ENCODE measurements at regions not wholly inside any gene's neighbourhood (a gene's known extent, or its start where the extent isn't known, plus 50 kb on each side); places are given as distances from the start of the nearest gene placed in this dataset.

DNA sequence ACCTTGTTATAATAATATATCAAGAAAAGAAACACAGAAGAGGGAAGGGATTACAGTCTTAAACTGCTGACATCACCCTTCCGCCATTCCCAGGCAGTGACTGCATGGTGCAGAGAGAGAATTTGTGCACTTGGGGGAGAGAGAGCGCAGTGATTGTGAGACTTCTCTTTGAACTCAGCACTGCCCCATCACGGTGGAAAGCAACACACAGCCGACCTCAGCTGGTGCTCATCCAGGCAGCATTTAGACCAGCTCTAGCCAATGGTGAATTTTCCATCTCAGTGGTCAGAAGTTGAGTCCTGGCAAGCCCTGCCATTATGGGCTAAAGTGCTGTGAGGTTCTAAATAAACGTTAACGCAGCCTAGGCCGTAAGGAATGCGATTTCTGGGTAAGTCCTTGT, 1681.5 kb downstream of the EFNB2 start:
- TF ChIP-seq, protein P1, sequence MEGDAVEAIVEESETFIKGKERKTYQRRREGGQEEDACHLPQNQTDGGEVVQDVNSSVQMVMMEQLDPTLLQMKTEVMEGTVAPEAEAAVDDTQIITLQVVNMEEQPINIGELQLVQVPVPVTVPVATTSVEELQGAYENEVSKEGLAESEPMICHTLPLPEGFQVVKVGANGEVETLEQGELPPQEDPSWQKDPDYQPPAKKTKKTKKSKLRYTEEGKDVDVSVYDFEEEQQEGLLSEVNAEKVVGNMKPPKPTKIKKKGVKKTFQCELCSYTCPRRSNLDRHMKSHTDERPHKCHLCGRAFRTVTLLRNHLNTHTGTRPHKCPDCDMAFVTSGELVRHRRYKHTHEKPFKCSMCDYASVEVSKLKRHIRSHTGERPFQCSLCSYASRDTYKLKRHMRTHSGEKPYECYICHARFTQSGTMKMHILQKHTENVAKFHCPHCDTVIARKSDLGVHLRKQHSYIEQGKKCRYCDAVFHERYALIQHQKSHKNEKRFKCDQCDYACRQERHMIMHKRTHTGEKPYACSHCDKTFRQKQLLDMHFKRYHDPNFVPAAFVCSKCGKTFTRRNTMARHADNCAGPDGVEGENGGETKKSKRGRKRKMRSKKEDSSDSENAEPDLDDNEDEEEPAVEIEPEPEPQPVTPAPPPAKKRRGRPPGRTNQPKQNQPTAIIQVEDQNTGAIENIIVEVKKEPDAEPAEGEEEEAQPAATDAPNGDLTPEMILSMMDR (IDR thresholded peaks at IDR 0.05), result no peak
- H3K27me3 ChIP-seq, result no peaks in the 10 kb centered on the region
- H3K4me3 ChIP-seq, result no peak overlapping the region
- no peaks in the 10 kb centered on the region for H3K9me3 ChIP-seq
- no peak for DNase-seq (ENCODE audit: low spot score)
- no peaks in the 10 kb centered on the region for H3K4me1 ChIP-seq
- no peaks in the 10 kb centered on the region for H3K36me3 ChIP-seq
- H3K27ac ChIP-seq, result no peak overlapping the region

- Histone ChIP-seq H3K9me3 (no peaks in the 10 kb centered on the region), H3K27me3 (no peaks in the 10 kb centered on the region), H3K36me3 (no peaks in the 10 kb centered on the region), H3K4me3 (no peak overlapping the region), H3K27ac (no peak overlapping the region), H3K4me1 (no peaks in the 10 kb centered on the region)
- TF ChIP-seq, protein P1 (IDR thresholded peaks at IDR 0.05), result no peak
- no peak for DNase-seq (ENCODE audit: low spot score)
Observed at GRCh38 chr13:104847922-104848321, 1687.5 kb downstream of the EFNB2 start.

- Histone ChIP-seq H3K27me3 (no peaks in the 10 kb centered on the region), H3K9me3 (no peaks in the 10 kb centered on the region), H3K4me1 (no peaks in the 10 kb centered on the region), H3K4me3 (no peak overlapping the region), H3K27ac (no peak overlapping the region), H3K36me3 (no peaks in the 10 kb centered on the region)
- TF ChIP-seq, protein P1 (IDR thresholded peaks at IDR 0.05), result no peak
- no peak for DNase-seq (ENCODE audit: low spot score)
Observed at GRCh38 chr13:104843401-104843800, 1692.1 kb downstream of the EFNB2 start.

DNA sequence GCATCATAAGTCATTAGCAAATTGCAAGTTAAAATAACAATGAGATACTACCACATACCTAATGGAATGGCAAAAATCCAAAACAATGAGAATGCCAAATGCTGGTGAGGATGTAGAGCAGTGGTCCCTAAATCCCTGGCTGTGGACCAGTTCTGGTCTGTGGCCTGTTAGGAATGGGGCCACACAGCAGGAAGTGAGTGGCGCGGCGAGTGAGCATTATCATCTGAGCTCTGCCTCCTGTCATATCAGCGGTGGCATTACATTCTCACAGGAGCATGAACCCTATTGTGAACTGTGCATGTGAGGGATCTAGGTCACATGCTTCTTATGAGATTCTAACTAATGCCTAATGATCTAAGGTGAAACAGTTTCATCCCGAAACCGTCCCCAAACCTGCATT, 1694.4 kb downstream of the EFNB2 start:
- Histone ChIP-seq H3K4me1 (no peaks in the 10 kb centered on the region), H3K27me3 (no peaks in the 10 kb centered on the region), H3K9me3 (no peaks in the 10 kb centered on the region), H3K36me3 (no peaks in the 10 kb centered on the region), H3K4me3 (no peak overlapping the region), H3K27ac (no peak overlapping the region)
- TF ChIP-seq, protein P1 (IDR thresholded peaks at IDR 0.05), result no peak
- no peak for DNase-seq (ENCODE audit: low spot score)

GRCh38 chr13:104837756-104838155, 1697.7 kb downstream of the EFNB2 start:
- no peak overlapping the region for H3K27ac ChIP-seq
- TF ChIP-seq, protein P1 (IDR thresholded peaks at IDR 0.05), result no peak
- H3K4me3 ChIP-seq, result no peak overlapping the region
- no peaks in the 10 kb centered on the region for H3K36me3 ChIP-seq
- DNase-seq (ENCODE audit: low spot score), result no peak
- H3K27me3 ChIP-seq, result no peaks in the 10 kb centered on the region
- no peaks in the 10 kb centered on the region for H3K4me1 ChIP-seq
- no peaks in the 10 kb centered on the region for H3K9me3 ChIP-seq

- Histone ChIP-seq H3K9me3 (no peaks in the 10 kb centered on the region), H3K36me3 (no peaks in the 10 kb centered on the region)
Observed at GRCh38 chr13:104833221-104833620, 1702.2 kb downstream of the EFNB2 start.

More at GRCh38 chr13:104833221-104833620, 1702.2 kb downstream of the EFNB2 start:
- Histone ChIP-seq H3K4me3 (no peak overlapping the region), H3K27me3 (no peaks in the 10 kb centered on the region), H3K4me1 (no peaks in the 10 kb centered on the region), H3K27ac (no peak overlapping the region)
- DNase-seq (ENCODE audit: low spot score), result no peak
- TF ChIP-seq, protein P1 (IDR thresholded peaks at IDR 0.05), result no peak

All from right atrium auricular region (tissue), 2 donors.